Caco-2 (cell line): ENCODE measurements at regions not wholly inside any gene's neighbourhood (a gene's known extent, or its start where the extent isn't known, plus 50 kb on each side); places are given as distances from the start of the nearest gene placed in this dataset.

Experiments used
- BruUV-seq: library from RNA; stranded (reverse); fragments of 400-500 nt; replicated peaks from 2 replicates; lab custom pipeline; 2021; lab: Mats Ljungman, UMichigan
- CTCF ChIA-PET: fragments of 300-600 bp; sonication (Branson Sonifier 250); formaldehyde crosslinking; loops from one replicate; lab custom pipeline; 2022; ENCODE audit warnings: antibody characterized with exemption; lab: Charles Lee
- POLR2A ChIA-PET: fragments of 300-600 bp; sonication (Branson Sonifier 250); formaldehyde crosslinking; loops from one replicate; lab custom pipeline; 2022; ENCODE audit warnings: antibody characterized with exemption; lab: Charles Lee
- DNase-seq, 2 experiments: peaks; one replicate each; pipeline versions ENCODE4 v3.0.0 to v3.0.0-alpha.2; 2020 to 2022
- H3K27me3 ChIP-seq: replicated peaks from 2 replicates; pipeline ENCODE4 v1.6.0; 2011; ENCODE audit warnings: low read length; ENCODE audit not compliant: control insufficient read depth, insufficient read depth
- H3K36me3 ChIP-seq: 2 replicates; pipeline ENCODE4 v1.5.1; 2011; ENCODE audit warnings: low read length; ENCODE audit not compliant: control insufficient read depth, insufficient read depth
- H3K4me1 ChIP-seq: fragments of 250-450 bp; sonication (Bioruptor Pico); 2 replicates; pipeline ENCODE4 v1.5.1; 2020; ENCODE audit warnings: mild to moderate bottlenecking
- H3K4me3 ChIP-seq: 2 replicates; pipeline ENCODE4 v1.5.1; 2011; ENCODE audit warnings: low read depth, mild to moderate bottlenecking, control low read depth, low read length
- H3K9me3 ChIP-seq: fragments of 250-450 bp; sonication (Bioruptor Pico); 2 replicates; pipeline ENCODE4 v1.5.1; 2020; ENCODE audit warnings: mild to moderate bottlenecking, moderate library complexity
- H3K27ac Mint-ChIP-seq: one replicate; pipeline ENCODE4 v1.8.0; 2022; ENCODE audit warnings: mixed read lengths; ENCODE audit not compliant: unreplicated experiment
- H3K27me3 Mint-ChIP-seq: one replicate; pipeline ENCODE4 v1.8.0; 2022; ENCODE audit warnings: mixed read lengths; ENCODE audit not compliant: insufficient read depth, unreplicated experiment
- H3K36me3 Mint-ChIP-seq: one replicate; pipeline ENCODE4 v1.8.0; 2022; ENCODE audit warnings: mild to moderate bottlenecking, mixed read lengths; ENCODE audit not compliant: insufficient read depth, unreplicated experiment
- H3K4me1 Mint-ChIP-seq: one replicate; pipeline ENCODE4 v1.8.0; 2022; ENCODE audit warnings: low read depth, mixed read lengths; ENCODE audit not compliant: unreplicated experiment
- H3K4me3 Mint-ChIP-seq: one replicate; pipeline ENCODE4 v1.8.0; 2022; ENCODE audit warnings: mild to moderate bottlenecking, moderate library complexity, mixed read lengths; ENCODE audit not compliant: unreplicated experiment
- H3K9me3 Mint-ChIP-seq: one replicate; pipeline ENCODE4 v1.8.0; 2022; ENCODE audit warnings: mixed read lengths; ENCODE audit not compliant: unreplicated experiment
- intact Hi-C: fragments of 100-400 bp; cut with micrococcal nuclease; formaldehyde crosslinking; loops from one replicate; pipeline ENCODE4 v1.10.0; 2022; ENCODE audit not compliant: unreplicated experiment
- TF ChIP-seq, protein P1 (sequence below), 2 experiments: fragments of 200-600 bp in 1 of 2; IDR thresholded peaks; 1 replicate in 1 of 2; 2 replicates in 1 of 2; pipeline versions ENCODE4 v1.5.1 to v1.8.0; 2011 to 2022; ENCODE audit warnings: antibody characterized with exemption in 1 of 2, control low read depth in 1 of 2, inconsistent platforms in 1 of 2, low read depth in 1 of 2, low read length in 1 of 2, mild to moderate bottlenecking in 1 of 2, moderate library complexity in 1 of 2; ENCODE audit not compliant: insufficient read depth in 1 of 2, severe bottlenecking in 1 of 2, unreplicated experiment in 1 of 2

GRCh38 chr4:42344749-42345148, 52.5 kb upstream of the SHISA3 start:
- H3K36me3 Mint-ChIP-seq: no peaks in the 10 kb centered on the region
- CTCF ChIA-PET: no interaction called here
- Histone ChIP-seq H3K4me1 (no peaks in the 10 kb centered on the region), H3K36me3 (no peaks in the 10 kb centered on the region), H3K4me3 (no peak overlapping the region), H3K27me3 (no peaks in the 10 kb centered on the region), H3K9me3 (no peaks in the 10 kb centered on the region)
- POLR2A ChIA-PET: no interaction called here
- H3K4me3 Mint-ChIP-seq: no peak overlapping the region
- intact Hi-C loops: no loop called here
- no TSS peak for BruUV-seq
- peaks cover 6% of the 10 kb centered on the region for H3K27me3 Mint-ChIP-seq
- no peaks in the 10 kb centered on the region for H3K4me1 Mint-ChIP-seq
- DNase-seq: no peak
- TF ChIP-seq, protein P1, sequence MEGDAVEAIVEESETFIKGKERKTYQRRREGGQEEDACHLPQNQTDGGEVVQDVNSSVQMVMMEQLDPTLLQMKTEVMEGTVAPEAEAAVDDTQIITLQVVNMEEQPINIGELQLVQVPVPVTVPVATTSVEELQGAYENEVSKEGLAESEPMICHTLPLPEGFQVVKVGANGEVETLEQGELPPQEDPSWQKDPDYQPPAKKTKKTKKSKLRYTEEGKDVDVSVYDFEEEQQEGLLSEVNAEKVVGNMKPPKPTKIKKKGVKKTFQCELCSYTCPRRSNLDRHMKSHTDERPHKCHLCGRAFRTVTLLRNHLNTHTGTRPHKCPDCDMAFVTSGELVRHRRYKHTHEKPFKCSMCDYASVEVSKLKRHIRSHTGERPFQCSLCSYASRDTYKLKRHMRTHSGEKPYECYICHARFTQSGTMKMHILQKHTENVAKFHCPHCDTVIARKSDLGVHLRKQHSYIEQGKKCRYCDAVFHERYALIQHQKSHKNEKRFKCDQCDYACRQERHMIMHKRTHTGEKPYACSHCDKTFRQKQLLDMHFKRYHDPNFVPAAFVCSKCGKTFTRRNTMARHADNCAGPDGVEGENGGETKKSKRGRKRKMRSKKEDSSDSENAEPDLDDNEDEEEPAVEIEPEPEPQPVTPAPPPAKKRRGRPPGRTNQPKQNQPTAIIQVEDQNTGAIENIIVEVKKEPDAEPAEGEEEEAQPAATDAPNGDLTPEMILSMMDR (IDR thresholded peaks at IDR 0.05; ENCODE audit: insufficient read depth in 1 of 2, low read depth in 1 of 2, low read length in 1 of 2, severe bottlenecking in 1 of 2, unreplicated experiment in 1 of 2): no peak
- no peak overlapping the region for H3K27ac Mint-ChIP-seq
- no peaks in the 10 kb centered on the region for H3K9me3 Mint-ChIP-seq

DNA sequence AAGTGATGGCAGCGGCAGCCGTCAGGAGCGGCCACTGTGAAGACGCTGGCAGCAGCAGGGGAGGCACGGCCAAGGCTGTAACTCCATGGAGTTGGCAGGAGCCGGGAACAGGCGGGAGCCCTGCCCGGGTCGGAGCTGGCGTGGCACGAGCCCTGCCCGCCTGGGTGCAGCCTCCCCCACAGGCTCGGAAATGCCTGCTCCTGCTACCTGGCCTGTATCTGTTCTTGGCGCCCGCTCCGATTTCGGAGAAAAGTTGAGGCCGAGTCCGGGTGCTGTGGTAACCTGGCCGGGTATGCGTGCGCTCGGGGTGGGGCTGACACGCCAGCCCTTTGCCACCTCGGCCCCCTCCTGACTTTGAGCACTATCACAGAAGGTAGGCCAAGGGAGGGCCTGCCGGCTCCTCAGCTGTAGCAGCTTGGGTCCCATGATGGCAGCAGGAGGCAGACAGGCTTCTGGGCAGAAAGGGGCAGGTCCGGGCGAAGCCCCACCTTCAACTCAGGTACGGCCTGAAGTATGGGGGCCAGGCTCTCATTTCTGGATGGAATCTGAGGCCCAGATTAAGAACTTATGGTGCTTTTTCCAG, 51.2 kb upstream of the SHISA3 start:
- intact Hi-C loops: no loop called here
- H3K9me3 Mint-ChIP-seq: no peaks in the 10 kb centered on the region
- H3K27ac Mint-ChIP-seq: no peak overlapping the region
- Histone ChIP-seq H3K27me3 (no peaks in the 10 kb centered on the region), H3K4me1 (no peaks in the 10 kb centered on the region), H3K36me3 (no peaks in the 10 kb centered on the region), H3K9me3 (no peaks in the 10 kb centered on the region), H3K4me3 (no peak overlapping the region)
- H3K4me3 Mint-ChIP-seq: no peak overlapping the region
- no peak for DNase-seq
- H3K27me3 Mint-ChIP-seq: peaks cover 6% of the 10 kb centered on the region
- H3K4me1 Mint-ChIP-seq: no peaks in the 10 kb centered on the region
- ChIA-PET POLR2A (no interaction called here), CTCF (no interaction called here)
- no peaks in the 10 kb centered on the region for H3K36me3 Mint-ChIP-seq
- TF ChIP-seq, protein P1 (IDR thresholded peaks at IDR 0.05; ENCODE audit: insufficient read depth in 1 of 2, low read depth in 1 of 2, low read length in 1 of 2, severe bottlenecking in 1 of 2, unreplicated experiment in 1 of 2): no peak
- no TSS peak for BruUV-seq

GRCh38 chr4:42347076-42347475, 50.2 kb upstream of the SHISA3 start:
- Histone ChIP-seq H3K4me3 (no peak overlapping the region), H3K27me3 (no peaks in the 10 kb centered on the region), H3K4me1 (no peaks in the 10 kb centered on the region), H3K9me3 (no peaks in the 10 kb centered on the region), H3K36me3 (no peaks in the 10 kb centered on the region)
- POLR2A ChIA-PET: no interaction called here
- TF ChIP-seq, protein P1 (IDR thresholded peaks at IDR 0.05; ENCODE audit: insufficient read depth in 1 of 2, low read depth in 1 of 2, low read length in 1 of 2, severe bottlenecking in 1 of 2, unreplicated experiment in 1 of 2): no peak
- Mint-ChIP-seq H3K36me3 (no peaks in the 10 kb centered on the region), H3K27ac (no peak overlapping the region), H3K4me3 (no peak overlapping the region), H3K27me3 (peaks cover 6% of the 10 kb centered on the region), H3K4me1 (no peaks in the 10 kb centered on the region), H3K9me3 (no peaks in the 10 kb centered on the region)
- BruUV-seq: no TSS peak
- intact Hi-C loops: no loop called here
- no peak for DNase-seq
- CTCF ChIA-PET: no interaction called here
